GM19397 (cell line): ENCODE measurements at regions not wholly inside any gene's neighbourhood (a gene's known extent, or its start where the extent isn't known, plus 50 kb on each side); places are given as distances from the start of the nearest gene placed in this dataset.
A peak's percentile ranks its signal among the peaks of the same experiment; 100 is the strongest.

Experiments
- ATAC-seq: cut with Tn5 transposase; IDR thresholded peaks from one replicate; pipeline ENCODE4 v1.9.1; 2021; ENCODE audit warnings: mild to moderate bottlenecking, moderate library complexity; ENCODE audit not compliant: unreplicated experiment

DNA sequence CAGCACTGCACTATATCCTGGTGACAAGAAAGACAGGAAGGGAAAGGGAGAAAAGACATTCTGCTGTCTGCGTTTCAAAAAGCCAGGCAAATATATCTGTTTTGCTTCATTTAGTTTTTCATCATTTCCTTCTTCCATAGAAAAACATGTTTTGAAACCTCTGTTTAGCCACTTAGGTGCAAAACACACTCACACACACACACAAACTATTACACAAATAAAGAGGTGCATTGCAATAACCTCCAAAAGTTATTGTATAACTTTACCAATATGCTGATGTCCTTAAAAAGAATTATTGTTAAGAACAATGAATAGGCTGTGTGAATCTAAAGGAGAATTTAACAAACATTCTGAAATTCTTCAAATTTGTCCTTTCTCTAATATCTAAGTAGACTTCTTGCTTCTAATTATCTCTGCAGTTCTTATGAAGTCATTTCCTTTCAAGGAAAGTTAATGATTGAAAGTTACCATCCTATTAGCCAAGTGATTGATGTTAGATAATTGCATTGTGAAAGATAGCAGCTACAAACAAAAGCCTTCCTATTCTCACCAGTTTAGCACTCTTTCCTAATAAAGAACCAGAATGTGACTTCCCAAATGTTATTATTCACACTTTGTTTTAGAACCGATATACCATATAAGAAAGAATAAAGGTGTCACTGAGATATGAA, 516.7 kb downstream of the KCNJ3 start:
- no peak for ATAC-seq

DNA sequence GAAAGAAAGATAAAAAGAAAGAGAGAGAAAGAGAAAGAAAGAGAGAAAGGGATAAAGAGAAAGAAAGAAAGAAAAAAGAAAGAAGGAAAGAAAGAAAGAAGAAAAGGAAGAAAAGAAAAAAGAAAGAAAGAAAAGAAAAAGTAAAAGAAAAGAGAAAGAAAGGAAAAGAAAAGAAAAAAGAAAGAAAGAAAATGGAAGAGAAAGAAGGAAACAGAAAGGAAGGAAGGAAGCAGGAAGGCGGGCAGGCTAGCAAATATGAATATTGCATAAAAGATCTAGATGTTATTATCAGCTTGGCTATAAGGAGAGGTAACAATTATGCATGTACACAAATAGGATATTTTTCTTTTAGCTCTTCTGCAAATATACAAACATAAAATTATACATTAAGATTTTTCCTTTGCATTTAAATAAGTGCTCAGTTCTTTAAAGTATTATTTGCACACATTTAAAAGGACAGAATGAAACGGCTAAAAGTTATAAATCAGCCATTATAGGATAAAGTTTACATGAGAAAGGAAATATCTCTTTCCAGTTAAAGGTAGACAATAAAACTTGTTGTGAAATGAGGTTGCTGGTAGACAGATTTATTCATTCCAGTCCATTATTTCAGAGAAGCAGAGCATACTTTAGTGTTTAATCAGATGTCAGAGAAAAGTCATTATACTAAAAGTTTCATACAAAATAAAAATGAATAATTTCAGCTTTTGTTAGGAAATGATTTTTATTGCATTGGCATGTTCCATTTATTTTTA, 511.4 kb downstream of the KCNJ3 start:
- no peak for ATAC-seq

DNA sequence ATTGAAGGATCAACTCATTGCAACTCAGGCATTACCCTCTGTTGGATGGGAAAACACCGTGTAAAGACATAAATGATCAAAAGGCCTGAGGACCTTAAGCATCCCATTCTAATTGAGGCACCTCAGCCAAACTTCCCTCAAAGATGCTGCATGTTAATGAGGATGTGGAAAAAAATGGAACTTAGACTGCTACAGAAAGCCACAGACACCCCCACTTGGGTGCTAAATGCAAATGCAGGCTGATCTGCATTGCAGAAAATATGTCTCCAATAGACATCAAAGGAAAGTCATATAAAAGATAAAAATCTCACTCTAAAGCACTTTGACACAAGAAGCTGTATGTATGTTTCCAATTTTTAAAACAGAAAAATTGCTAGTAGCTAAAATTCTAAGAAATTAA, 504.7 kb downstream of the KCNJ3 start:
- no peak for ATAC-seq

DNA sequence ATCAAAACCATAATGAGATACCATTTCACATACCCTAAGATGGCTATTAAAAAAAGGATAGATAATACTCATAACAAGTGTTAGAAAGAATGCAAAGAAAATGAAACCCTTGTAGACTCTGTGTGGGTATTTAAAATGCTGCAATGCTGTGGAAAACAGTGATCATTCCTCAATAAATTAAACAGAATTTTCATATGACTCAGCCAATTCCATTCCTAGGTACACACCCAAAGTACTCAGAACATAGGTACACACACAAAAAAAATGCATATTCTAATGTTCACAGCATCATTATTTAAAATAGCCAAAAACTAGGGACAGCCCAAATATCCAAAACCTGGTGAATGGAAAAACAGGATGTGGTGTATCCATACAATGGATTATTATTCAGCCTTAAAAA, 502.3 kb downstream of the KCNJ3 start:
- no peak for ATAC-seq

DNA sequence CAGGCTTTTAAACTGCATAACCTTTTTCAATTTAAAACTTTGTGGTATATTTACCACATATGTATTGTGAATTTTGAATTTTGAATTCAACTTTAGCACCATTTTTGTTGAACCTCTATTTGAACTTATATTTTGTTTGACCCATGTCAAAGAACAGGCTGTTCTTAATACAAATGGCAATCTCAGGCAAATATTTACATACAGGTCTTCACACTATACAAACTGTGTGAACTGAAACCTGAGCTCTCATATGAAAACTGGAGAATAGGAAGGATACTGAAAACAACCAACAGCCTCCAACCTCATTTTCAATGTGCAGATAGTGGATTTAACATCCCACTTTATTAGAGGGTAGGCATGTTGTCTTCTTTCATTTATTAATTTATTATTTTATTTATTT, 491.8 kb downstream of the KCNJ3 start:
- no peak for ATAC-seq

DNA sequence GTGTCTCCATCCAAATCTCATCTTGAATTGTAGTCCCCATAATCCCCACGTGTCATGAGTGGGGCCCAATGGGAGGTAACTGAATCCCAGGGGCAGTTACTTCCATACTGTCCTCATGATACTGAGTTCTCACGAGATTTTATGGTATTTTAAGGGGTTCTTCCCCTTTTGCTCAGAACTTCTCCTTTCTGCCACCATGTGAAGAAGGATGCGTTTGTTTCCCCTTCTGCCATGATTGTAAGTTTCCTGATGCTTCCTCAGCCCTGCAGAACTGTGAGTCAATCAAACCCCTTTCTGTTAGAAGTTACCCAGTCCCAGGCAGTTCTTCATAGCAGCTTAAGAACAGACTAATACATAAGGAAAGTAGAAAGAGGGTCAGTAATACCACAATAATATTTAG, 480.4 kb downstream of the KCNJ3 start:
- no peak for ATAC-seq

DNA sequence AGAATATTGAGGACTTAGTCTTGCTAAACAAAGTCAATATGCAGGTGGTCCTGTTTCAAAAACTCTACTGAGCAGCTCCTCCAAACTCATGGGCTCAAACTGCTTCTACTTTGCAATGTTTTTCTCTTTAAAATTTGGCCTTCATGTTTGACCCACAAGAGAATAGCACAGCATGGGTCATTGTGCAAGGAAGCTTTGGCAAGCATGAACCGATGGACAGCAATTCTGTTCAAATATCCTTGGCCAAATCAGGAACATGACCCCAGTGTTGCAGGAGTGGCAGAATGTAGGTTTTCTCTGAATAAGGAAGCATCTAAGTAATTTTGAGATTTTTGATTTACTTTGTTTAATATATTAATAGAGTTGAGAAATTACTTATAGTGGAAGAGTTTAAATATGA, 477.9 kb downstream of the KCNJ3 start:
- ATAC-seq = no peak

DNA sequence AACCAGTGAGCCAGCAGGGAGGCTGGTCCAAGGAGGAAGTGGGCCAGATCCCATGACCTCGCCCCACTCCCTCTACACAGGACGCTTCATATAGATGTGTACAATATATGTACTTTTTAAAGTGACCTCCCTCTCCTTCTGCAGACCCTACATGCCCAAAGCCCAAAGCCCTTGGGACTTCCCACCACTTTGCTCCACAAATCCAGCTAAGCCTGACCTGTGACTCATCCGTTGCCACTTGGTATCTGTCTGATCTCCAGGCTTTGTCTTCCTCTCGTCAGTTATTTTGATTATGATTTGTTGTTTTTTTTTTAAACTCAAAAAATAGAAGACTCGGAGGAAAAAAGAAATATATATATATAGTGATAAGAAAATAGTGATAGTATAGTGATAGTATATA, 470.8 kb downstream of the KCNJ3 start:
- ATAC-seq = no peak

DNA sequence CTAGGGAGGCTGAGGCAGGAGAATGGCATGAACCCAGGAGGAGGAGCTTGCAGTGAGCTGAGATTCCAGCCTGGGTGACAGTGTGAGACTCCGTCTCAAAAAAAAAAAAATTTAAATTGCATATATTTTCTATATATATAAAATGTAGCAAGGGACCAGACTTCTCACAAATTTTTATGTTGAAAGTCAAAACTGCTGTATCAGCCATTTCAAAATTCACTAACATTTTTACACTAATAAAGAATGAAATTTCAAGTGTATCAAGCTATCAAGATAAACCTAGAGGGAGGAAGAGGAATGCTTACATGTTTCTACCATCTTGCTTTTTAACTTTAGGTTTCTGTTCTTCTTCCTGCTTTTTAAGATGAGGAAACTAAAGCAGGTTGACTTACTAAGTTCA, 464.0 kb downstream of the KCNJ3 start:
- ATAC-seq = no peak

DNA sequence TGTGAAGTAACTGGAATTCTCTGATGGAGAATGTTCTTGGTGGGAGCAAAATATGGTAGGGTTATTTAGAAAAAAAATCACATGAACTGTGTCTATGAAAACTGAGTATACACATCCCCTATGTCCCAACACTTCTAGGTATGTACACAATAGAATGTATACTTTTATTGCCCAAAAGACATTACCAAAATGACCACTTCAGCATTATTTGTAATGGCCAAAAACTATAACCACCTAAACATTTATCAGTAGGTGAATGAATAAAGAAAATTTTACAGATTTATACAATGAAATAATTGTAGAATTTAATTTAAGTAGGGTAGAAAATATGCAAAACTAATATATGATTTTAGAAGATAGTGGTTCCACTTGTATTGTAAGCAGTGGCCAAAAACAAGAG, 462.8 kb downstream of the KCNJ3 start:
- ATAC-seq = no peak

DNA sequence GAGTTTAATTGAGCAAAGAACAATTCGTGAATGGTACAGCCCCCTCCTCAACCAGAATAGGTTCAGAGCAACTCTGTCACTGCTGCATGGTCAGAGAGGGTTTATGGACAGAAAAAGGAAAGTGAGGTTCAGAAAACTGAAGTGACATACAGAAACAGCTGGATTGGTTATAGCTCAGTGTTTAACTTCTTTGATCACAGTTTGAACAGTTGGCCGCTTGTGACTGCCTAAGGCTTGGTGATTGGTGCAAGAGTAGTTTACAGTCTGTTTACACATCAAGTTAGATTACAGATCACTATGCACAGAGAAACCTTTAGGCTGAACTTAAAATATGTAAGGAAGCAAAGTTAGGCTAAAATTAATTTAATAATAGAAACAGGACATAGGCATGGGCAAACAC, 459.2 kb downstream of the KCNJ3 start:
- no peak for ATAC-seq

DNA sequence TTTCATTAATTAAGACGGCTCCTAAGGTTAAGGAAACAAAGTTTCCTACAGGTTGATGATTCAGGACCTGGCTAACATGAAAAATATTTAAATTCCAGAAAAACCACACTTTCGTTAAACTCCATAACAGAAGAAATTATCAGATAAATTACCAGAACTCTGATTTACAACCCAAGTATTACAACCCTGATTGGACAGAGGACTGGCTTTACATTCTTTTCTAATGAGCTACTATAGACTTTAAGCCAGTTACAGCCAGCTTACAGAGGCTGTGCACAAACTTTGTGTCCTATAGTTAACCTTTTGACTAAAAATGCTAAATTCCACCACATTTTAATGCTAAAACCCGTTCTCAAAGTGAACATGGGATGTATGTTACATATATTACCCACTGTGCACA, 458.6 kb downstream of the KCNJ3 start:
- ATAC-seq = no peak

DNA sequence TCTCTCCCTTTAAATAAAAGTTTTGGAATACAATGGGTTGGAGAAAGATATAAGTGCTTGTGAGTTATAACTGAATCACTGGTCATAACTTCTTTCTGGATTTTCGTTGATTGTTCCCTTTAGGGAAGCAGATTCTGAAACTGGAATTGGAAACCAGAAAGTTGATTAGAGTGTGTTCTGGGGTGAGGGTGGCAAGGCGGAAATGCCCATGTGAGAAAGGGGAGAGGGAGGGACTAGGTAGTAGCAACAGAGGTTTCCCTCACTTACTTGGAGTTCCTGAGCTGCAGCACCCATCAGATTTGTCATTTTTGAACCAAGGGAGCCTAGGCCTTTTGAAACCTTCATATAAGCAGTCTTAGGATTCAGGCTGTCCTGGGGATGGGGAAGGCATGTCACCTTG, 453.4 kb downstream of the KCNJ3 start:
- no peak for ATAC-seq

DNA sequence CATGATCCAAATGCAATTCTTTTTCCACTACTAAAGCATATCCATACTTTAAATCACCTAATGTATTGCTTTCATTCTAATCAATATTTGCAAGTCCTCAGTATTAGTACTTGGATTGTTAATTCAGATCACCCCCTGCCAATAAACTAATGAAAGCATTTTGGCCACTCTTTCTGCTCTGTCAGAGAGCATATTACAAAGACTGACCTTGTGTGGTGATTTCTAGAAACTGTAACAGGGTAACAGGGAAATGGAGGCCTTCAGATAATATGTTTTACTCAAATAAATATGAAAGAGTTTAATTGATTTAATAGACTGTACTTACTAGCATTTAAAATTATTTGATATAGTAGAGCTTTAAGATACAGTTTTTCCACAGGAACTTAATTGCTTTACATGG, 453.0 kb downstream of the KCNJ3 start:
- ATAC-seq = no peak

DNA sequence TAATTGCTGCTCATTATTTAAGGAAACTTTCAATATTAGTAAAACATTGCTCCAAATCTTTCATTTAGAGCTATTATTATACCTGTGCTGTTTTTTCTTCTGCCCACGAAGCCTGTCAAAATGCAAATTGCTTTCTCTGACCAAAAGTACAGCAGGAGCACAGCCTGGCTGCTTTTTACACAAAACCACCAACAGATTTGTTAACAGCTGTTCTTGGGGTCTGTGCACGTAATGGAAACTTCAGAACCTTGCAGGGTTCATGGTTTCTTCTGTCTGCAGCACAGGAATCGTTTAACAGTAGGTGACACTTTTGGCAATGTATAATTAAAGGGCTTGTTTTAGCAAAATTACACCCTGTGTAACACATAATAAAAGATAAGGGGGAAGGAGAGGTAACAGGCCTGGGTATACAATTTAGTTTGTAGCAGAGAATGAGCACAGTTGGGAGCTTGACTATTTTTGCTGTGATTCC, 447.3 kb downstream of the KCNJ3 start:
- peak; percentile 99 for ATAC-seq

DNA sequence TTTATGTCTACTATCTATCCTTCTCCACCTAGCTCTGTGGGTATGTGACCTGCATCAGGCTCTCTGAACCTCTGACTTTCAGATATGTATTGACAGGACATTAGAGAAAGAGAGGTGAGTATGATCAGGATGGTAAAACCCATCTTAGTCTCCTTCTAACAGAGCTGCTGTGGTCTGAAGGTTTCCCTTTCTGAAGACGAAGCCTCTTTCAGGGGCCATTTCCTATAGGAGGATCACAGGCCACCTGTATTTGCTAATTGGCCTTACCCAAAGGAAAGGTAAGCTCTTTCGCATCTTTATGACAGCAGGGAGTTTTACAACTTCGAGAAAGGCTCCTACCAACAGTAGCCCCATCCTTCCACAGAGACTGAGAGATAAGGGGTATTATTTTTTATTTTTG, 442.9 kb downstream of the KCNJ3 start:
- ATAC-seq = no peak

DNA sequence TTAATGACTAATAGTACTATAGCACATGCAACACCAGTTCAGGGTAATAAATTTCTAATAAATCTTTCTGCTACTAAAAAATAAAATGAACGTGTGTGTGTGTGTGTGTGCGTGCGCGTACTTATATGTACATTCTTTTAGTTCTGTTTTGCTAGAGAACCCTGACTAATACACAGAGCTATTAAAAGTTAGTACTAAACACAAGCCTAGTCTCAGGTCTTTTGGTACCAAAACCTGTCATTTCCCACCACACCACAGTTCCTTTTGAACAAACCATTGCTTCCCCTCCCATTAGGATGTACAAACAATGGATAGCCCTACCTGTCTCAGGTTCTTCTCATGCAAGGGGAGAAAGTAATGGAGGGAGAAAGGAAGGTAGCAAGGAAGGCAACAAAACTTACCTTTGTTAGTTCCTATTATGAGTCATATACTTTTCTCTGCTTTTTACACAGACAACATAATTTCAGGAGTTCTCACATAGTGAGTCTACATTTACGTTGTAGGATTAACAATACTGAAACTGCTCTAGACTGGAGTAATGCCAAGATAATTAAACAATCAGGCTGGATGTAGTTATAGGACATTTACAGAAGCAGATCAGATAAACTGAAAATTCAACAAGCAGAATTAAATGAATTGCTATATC, 427.2 kb downstream of the KCNJ3 start:
- ATAC-seq = no peak

DNA sequence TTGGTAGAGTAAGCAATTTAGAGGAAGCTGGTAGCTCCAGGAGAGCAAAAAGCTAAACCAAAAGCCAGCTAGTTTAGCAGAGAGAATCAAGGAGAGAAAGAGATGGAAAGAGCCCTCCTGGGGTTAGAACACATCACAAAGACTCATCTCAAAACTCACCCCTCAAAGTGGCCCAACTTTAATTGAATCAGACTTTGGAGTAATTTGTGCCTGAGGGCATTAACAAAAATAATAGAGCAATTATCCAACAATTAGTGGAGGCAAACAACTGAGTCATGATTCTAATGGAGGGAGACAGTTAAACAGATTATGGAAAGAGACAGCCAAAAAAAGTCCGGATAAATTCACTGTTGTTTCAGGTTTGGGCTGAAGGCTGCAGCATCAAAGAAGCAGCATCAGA, 417.4 kb downstream of the KCNJ3 start:
- ATAC-seq = no peak

DNA sequence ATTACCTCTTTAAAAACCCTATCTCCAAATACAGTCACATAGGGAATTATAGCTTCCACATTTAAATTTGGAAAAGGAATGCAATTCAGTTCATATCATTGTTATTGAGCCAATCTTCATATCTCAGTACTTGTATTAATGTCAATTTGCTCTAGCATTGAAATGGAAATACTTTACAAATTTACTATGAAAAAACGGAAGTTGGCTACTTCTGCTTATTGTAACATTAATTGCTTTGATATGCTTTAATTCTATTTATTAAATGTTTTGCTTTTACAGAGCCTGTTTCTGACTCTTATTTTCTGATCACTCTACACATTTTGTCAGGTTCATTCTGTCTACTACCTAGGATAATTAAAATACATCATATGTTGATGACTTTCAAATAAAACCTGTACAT, 412.6 kb downstream of the KCNJ3 start:
- no peak for ATAC-seq

DNA sequence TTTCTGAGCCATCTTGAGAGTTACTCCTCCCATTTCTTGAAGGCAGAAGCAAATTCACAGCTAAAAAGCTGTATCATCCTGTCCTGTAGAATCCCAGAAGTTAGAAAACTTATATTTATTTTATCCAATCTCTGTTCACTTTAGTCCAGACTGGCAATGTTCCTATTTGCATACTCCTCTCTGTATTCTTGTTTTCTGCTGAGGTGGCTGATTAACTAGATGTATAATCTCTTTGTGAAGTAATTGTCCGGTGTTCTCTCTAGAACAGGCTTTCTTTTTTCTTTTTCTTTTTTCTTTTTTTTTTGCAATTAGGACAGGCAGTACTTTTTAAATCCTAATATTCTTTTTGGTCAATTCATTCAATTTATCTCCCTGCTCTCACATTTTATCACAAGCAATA, 411.0 kb downstream of the KCNJ3 start:
- no peak for ATAC-seq

DNA sequence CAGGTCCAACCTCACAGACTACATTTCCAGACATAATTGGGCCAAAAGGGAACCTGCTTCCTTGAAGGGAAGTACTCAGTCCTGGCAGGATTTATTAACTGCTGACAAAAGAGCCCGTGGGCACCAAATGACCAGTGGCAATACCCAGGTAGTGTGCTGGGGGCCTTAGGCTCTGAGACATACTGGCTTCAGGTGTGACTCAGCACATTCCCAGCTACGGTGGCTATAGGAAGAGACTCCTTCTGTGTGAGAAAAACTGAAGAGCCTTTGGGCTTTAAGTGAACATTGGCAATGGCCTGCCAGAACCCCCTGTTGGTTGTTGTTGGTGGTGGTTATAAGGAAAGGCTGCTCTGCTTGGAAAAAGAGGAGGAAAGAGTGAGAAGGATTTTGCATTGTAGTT, 401.8 kb downstream of the KCNJ3 start:
- ATAC-seq = no peak

DNA sequence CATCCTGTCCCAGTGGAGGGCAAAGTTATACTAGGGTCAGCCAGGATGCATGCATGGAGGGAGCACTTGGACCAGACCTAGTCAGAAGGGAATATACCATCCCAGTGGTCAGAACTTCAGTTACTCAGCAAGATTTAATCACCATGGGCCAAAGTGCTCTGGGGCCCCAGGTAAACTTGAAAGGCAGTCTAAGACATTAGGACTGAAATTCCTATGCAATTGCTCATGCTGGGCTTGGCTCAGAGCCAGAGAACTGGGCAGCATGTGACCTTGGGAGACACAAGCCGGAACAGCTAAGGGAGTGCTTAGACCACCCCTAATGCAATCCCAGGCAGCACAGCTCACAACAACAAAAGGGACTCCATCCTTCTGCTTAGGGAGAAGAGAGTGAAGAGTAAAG, 401.3 kb downstream of the KCNJ3 start:
- no peak for ATAC-seq
